ENCODE measurements at regions not wholly inside any gene's neighbourhood (a gene's known extent, or its start where the extent isn't known, plus 50 kb on each side); places are given as distances from the start of the nearest gene placed in this dataset.

DNA sequence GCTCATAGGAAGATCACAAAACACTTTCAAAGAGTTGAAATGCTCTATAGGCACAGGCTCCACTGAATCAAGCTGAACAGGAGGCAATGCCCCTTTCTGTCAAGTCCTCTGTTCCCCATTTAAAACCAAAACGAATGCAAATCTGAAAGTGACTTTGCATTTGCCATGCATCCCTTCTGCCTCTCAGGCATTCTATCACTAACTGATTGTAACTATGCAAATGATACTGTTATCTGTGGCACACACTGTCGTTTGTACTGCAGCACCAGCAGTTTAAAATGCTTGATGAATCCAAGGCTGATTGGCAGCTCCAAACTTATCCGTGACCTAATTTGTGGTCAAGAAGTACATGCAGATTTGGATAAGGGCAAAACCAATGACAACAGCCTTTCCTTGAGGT is 1067.5 kb upstream of the MAP3K7 start:
- Histone ChIP-seq H3K27ac (ENCODE audit: control insufficient read depth, insufficient read depth) (no peak overlapping the region), H3K4me3 (no peak overlapping the region), H3K4me2 (ENCODE audit: control insufficient read depth, insufficient read depth) (no peak overlapping the region), H3K9ac (ENCODE audit: control insufficient read depth, insufficient read depth, low read length) (no peak overlapping the region), H4K20me1 (ENCODE audit: control insufficient read depth, insufficient read depth) (no peaks in the 10 kb centered on the region), H2AFZ (ENCODE audit: control insufficient read depth, low read depth, low read length) (no peak overlapping the region), H3K36me3 (ENCODE audit: control insufficient read depth in 2 of 2, insufficient read depth in 2 of 2, low read length in 1 of 2) (no peaks in the 10 kb centered on the region), H3K4me1 (ENCODE audit: control insufficient read depth, insufficient read depth, low read length) (no peaks in the 10 kb centered on the region), H3K79me2 (ENCODE audit: control insufficient read depth, insufficient read depth, low read length) (no peaks in the 10 kb centered on the region), H3K27me3 (replicated peaks in 1 of 2; ENCODE audit: control insufficient read depth in 2 of 2, insufficient read depth in 2 of 2, low read length in 1 of 2) (no peaks in the 10 kb centered on the region), H3K9me3 (replicated peaks; ENCODE audit: control insufficient read depth, insufficient read depth, low read length) (no peaks in the 10 kb centered on the region)
- DNase-seq (ENCODE audit: low read depth, low spot score) (no peak), ATAC-seq (peak; percentile 62), FAIRE-seq (no peak)
- ChIA-PET SMC1A (ENCODE audit: uncharacterized antibody, unreplicated experiment) (interaction anchor here (0.6 to 1.3 kb wide), 5 partner anchors 12 to 99 kb away, joined by 3 to 7 read pairs (median 3); no protein-coding TSS in a partner anchor), RAD21 (ENCODE audit: unreplicated experiment) (no interaction called here), POLR2A (interaction anchor here (1.4 to 1.6 kb wide), 2 partner anchors 17 to 20 kb away, joined by 3 to 5 read pairs; no protein-coding TSS in a partner anchor), CTCF (interaction anchor here (0.8 to 1.4 kb wide), 2 partner anchors 21 to 323 kb away, joined by 3 read pairs; no protein-coding TSS in a partner anchor)
- in situ Hi-C loops (cut with MboI) = no loop called here
- 21% methylated on average over 3 of the region's 3 CpGs for WGBS (ENCODE audit: insufficient coverage, insufficient replicate concordance, low lambda C conversion rate, missing lambda C conversion rate)
- intact Hi-C loops (cut with micrococcal nuclease; ENCODE audit: unreplicated experiment) = loop anchor here (5.0 kb wide), 1 partner anchor 167 kb away; no protein-coding TSS in a partner anchor
- TF ChIP-seq RAD21 (IDR thresholded peaks at IDR 0.05; ENCODE audit: insufficient read depth, low read depth, low read length) = no peak
- TF ChIP-seq, protein P1, sequence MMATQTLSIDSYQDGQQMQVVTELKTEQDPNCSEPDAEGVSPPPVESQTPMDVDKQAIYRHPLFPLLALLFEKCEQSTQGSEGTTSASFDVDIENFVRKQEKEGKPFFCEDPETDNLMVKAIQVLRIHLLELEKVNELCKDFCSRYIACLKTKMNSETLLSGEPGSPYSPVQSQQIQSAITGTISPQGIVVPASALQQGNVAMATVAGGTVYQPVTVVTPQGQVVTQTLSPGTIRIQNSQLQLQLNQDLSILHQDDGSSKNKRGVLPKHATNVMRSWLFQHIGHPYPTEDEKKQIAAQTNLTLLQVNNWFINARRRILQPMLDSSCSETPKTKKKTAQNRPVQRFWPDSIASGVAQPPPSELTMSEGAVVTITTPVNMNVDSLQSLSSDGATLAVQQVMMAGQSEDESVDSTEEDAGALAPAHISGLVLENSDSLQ (IDR thresholded peaks at IDR 0.05) = no peak
- no peak for TF ChIP-seq POU2F2 (IDR thresholded peaks at IDR 0.05; ENCODE audit: borderline replicate concordance, low read depth, low read length)
- no peak for TF ChIP-seq BRCA1 (IDR thresholded peaks at IDR 0.05; ENCODE audit: low read depth, low read length)
- no peak for TF ChIP-seq HDGF (IDR thresholded peaks at IDR 0.05)
- TF ChIP-seq RB1 (IDR thresholded peaks at IDR 0.05; ENCODE audit: borderline replicate concordance) = no peak
- no peak for TF ChIP-seq CHD4 (IDR thresholded peaks at IDR 0.05)
- TF ChIP-seq SMAD1 (IDR thresholded peaks at IDR 0.05; ENCODE audit: low read depth, partially characterized antibody) = no peak
- TF ChIP-seq, protein P2, sequence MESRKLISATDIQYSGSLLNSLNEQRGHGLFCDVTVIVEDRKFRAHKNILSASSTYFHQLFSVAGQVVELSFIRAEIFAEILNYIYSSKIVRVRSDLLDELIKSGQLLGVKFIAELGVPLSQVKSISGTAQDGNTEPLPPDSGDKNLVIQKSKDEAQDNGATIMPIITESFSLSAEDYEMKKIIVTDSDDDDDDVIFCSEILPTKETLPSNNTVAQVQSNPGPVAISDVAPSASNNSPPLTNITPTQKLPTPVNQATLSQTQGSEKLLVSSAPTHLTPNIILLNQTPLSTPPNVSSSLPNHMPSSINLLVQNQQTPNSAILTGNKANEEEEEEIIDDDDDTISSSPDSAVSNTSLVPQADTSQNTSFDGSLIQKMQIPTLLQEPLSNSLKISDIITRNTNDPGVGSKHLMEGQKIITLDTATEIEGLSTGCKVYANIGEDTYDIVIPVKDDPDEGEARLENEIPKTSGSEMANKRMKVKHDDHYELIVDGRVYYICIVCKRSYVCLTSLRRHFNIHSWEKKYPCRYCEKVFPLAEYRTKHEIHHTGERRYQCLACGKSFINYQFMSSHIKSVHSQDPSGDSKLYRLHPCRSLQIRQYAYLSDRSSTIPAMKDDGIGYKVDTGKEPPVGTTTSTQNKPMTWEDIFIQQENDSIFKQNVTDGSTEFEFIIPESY (IDR thresholded peaks at IDR 0.05) = no peak
- no peak for TF ChIP-seq BCL11A (IDR thresholded peaks at IDR 0.05; ENCODE audit: low read depth, low read length)
- no peak for TF ChIP-seq TCF3 (IDR thresholded peaks at IDR 0.05; ENCODE audit: borderline replicate concordance, insufficient read depth, low read depth, low read length)
- TF ChIP-seq FOXM1 (IDR thresholded peaks at IDR 0.05; ENCODE audit: low read depth, low read length) = no peak
- TF ChIP-seq RAD51 (IDR thresholded peaks at IDR 0.05) = no peak
- TF ChIP-seq RFX5 (IDR thresholded peaks at IDR 0.05; ENCODE audit: low read depth, low read length) = no peak
- no peak for TF ChIP-seq SMAD5 (IDR thresholded peaks at IDR 0.05; ENCODE audit: low read depth)
- no peak for TF ChIP-seq PML (IDR thresholded peaks at IDR 0.05; ENCODE audit: low read length)
- BruUV-seq (replicated peaks) = no TSS peak

All from GM12878 (cell line).